Dermis blood vessel endothelial cell (primary cell): ENCODE measurements at regions not wholly inside any gene's neighbourhood (a gene's known extent, or its start where the extent isn't known, plus 50 kb on each side); places are given as distances from the start of the nearest gene placed in this dataset.

ENCODE experiments used
- DNase-seq: peaks from one replicate; pipeline ENCODE4 v3.0.0; 2010

DNA sequence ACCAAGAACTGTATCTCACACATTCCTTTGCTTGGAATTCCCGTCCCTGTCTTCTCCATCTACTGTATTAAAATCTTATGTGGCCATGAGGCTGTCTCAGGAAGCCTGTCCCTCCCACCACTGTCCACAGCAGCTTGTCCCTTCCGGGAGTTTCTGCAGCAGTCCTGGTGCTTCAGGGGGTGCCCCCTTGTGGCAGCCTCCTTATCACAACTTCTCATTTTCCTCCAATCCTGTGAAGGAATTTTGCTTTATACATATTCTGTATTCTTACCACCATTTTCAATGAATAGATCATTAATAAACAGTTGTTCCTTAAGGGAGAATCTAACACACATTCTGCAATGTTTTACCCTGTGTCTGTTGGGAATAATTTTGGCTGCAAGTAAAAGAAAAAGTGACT, 220.4 kb upstream of the RAG2 start:
- DNase-seq, result no peak

DNA sequence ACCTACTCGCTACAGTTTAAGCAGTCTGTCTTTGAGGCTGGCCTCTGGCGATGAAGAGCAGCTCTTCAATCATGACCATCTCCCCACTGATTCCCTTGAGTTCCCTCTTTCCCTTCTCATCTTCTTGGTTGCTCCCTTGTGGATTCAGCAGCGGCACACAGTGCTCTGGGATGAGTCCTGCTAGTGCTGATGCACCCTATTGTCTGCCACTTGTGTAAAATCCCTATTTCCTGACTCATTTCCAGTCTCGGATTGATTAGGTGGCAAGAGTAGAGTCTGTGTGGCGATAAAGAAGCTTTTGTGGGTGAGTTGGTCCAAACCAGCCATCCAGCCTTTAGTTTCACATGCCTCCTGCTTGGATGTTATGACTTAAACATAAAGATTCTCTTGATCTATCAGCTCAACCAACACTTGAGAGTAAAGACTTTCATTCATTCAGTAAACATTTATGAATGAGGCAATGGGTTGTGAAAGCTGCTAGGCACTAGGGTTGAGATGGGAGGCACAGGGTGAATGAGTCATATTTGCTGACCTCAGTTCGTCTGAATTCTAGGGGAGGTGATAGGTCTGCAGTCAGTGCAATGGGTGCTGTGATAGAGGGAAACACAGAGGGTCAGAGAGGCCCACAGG, 219.4 kb upstream of the RAG2 start:
- no peak for DNase-seq

DNA sequence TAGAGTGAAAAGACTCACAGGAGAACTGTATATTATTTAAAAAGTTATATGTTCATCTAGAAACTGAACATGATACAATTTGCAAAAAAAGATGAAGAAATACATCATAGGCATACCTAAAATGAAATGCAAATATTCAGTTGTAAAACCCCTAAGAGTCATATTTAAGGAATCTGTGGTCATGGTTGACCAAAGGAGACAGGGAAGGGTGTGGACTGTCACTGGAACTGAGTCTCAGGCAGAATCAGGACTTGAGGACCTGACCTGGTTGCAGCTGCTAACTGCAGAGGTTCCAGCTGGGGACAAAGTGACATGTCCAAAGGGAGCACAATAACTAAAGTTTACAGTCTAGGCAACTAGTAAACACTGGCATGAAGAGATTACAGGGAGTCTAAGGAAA, 211.3 kb upstream of the RAG2 start:
- no peak for DNase-seq

DNA sequence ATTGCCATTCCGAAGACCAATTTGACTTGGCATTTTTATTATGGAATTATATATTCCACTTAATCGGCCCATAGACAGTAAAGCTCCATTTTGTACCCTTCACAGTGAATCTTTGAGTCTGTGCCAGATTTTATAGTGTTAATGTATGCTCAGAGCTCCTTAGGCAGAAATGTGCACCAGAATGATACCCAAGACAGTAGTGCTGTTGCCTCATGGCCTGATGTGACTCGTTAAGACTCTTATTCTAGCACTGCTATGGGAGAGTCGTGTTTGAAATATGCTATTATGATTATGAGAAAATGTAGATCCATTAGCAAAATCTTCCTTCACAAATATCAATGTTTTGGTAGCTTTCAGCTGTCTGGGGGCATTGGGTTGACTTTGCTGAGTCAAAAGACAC, 209.8 kb upstream of the RAG2 start:
- DNase-seq, result no peak

DNA sequence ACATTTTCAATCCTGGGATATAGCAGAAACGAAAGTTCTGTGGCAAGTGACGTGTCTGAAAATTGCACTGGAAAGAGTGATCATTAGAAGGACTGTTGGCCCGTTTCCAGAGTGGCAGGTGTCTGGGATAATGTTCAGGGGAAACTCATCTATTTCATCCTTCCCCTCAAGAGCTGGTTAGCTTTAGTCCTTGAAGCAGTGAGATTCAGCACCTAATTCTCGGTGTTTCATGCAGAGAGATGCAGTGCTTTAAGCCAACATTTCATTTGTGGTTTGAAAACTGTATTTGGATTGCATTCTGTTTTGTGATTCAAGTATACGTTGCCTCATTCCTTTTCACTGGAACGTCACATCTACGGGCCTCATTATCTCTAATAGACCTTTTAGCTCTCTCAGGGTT, 205.0 kb upstream of the RAG2 start:
- no peak for DNase-seq

DNA sequence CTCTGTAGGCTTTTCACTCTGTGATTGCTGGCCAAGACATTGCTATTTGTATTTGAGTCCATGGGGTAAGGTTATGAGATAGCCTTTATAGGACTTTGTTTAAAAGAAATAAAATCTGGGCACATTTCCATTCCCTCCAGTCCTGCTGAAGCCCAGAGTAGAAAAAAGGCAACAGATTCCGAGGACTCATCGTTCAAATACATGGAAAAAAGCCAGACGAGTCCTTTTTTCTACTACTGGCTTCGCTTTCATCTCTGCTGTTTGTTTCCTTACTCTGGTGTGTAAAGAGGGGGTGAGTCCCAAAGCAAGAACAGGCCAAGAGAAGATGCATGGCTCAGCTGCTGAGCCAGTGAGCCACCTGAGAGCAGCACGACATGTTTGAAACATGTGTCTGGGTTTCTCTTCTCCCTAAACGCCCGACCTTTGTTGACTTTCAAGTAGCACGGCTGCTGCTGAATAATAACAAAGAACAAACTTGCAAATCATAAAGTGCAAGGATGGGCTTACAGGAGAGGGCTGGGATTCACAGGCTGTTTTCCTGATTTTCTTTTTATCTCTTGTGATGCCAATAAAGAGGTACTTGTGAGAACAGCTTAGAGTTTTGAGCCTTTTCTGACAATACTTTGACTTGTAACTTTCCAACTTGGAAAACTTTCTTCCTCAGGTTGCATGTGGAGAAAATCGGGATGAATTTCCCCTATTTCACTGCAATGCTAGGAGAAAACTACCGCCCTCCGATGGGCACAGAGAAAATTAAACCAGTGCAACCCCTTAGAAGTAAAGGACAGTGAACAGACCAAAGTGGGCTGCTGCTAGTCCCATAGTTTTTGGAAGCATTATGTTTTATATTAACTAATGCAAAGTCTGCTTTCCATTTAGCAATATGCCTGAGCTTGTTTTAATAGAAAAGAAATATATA, 195.2 kb upstream of the RAG2 start:
- no peak for DNase-seq

DNA sequence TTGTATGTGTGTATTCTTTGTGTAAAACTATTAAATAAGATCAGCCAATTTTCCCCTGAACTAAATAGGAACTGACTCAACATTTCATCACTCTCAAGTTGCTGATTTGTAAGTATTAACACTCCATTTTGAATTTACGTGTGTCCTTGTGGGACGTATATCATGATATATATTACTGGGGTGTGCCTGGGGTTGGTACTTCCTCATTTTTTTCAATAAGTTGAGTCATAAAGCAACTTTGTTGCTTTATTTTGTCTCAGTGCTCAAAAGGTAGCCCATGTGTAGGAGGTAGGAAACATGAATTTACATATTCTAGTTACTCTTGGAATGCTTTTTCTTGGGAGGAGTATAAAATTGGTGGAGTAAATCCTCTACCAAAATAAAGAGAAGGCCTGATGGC, 193.9 kb upstream of the RAG2 start:
- no peak for DNase-seq

DNA sequence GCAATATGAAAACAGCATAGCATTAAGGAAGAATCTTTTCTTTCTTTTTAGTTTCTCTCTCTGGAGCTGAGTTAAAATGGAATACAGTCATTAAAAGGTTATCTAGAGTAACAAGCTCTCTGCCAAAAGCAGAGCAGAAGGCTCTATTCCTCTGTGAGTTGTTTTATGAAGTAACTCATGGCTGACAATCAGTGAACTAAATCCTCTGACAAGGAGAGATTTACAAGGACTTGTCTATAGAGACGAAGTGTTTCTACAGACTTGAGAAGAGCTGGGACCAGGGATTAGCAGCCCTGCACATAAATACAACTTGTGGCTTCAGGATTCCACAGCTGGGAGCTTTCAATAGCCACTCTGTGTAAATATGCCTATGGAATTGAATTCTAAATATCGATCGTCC, 192.5 kb upstream of the RAG2 start:
- DNase-seq, result no peak

DNA sequence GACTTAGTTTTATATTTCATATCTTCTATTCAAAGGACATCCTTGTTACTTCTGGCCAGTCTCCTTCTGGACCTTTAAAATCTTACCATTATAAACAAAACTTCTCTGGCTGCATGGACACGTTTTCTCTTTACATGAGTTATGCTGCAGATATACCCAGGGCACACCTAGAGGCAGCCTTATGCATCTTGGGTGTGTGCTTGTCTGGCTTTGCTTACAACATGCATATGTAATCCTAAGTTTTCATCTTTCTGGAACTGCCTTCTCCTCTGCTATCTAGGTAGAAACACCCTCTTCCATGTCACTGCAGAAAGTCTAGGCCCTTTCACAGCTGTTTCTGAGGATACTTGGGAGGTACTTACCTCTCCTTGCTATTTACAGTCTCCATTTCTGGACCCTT, 185.8 kb upstream of the RAG2 start:
- DNase-seq, result no peak

DNA sequence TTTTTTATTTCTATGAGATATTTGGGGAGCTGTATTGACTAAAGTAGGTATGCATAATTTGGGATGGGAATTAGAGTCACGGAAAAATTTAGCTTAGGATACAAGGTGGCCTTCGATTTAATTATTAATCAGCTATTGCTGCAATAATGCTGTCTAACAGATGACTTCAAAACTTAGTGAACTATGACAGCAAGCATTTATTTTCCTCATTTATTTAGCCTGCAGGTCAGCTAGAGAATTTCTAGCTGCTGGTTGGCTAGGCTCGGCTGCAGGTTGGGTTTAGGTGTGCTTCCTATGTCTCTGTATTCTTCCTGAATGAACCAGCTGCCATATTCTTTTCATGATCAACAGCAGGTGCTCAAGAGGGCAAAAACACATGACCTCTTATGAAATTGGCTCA, 181.8 kb upstream of the RAG2 start:
- no peak for DNase-seq

DNA sequence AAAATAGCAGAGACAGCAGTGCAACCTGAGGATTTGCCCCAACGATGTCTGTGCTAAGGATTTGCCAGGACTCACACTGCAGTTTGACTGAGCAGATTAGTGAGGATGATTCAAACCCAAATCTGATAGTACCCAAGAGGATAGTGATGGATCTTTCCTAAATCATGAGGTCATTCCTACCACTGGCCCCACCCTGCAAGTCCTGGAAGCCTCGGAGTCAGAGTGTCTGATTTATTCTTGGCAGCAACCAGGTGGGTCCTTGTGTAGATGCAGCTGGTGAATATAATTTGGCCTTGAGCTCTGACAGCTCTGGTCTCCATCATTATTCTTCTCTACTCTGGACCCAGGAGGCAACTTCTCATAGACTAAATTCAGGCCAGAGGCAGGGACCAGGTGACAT, 179.3 kb upstream of the RAG2 start:
- no peak for DNase-seq

DNA sequence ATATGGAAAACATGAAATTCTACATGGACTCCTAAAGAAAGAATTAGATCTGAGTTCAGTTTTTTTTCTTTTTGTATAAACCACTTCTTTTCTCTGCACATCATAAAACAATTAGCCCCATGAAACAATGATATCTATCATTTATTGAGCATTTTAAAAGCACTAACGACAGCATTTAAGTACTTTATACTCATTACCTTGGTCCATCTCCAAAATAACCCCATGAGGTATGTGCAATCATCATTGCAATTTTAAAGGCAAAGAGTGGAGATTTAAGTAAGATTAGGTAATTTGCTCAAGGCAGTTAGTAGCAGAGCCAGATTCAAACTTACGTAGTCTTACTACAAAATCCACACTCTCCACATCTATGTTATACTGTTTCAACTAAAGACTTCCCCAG, 177.7 kb upstream of the RAG2 start:
- no peak for DNase-seq

DNA sequence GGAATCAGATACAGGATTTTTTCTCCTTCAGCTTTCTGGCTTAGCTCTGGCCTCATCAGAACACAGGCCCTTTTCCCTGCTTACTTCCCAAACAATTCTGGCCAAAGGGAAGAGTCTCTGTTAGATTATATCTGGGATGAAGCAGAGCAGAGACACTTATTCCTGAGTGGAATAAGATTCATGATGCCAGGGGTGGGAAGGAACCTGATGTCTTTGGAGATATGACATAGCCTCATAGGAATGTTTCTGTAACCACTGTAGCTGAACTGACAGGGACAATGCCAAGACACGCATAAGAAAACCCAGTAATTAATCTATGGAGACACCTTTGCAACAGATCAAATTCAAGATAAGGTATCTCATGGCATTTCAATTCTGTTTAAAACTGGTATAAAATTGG, 177.1 kb upstream of the RAG2 start:
- DNase-seq, result no peak

DNA sequence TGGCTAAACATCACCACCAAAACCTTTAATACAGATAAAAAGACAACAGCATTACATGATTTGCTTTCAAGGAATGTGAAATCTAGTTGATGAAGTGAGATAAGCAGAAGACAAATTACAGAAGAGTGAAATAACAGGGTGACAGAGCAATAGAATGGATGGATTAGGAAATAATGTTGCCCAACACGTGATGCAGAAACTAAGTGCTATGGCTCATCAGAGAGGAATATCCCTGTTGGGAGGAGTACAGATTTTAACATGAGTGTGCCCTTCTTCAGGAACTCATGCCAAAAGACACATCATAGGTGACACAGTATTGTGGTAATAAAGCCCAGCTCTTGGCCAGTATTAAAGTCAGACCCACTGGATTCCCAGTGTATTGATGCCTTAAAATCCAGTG, 176.6 kb upstream of the RAG2 start:
- DNase-seq, result no peak

DNA sequence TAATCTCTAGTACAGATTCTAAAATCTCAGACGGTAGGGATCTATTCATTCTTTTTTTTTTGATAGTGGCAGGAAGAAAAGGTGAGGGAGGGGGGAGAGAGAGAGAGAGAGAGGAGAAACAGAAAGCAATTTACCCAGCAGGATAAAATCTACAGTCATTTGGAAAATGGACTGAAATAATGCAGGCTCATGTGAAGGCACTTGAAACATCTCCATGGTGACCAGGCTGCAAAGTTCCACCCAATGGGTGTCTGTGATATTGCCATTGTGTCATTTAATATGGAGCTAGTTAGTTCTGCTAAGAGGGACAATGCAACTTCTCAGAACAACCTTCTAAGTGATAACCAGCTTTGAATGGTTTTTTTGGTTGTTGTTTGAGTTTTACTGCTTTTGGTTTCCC, 165.2 kb upstream of the RAG2 start:
- no peak for DNase-seq

DNA sequence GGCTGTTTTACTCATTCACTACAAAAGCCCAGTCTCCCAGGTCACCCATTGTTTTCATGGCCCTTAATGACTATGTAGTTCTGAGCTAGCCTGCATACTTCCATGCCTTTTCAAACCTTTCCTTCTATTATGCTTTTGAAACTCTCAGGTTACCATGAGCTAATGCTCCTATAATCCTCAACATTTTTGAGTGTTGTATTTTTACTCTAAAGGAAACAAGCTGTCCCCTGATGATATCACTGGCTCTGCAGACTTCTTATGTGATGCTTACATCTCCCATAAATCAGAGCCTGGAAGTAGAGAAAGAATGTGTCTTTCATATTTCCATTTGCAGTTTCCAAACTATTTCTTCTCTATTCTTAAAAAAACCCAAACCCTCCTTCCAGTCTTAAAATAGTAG, 159.0 kb upstream of the RAG2 start:
- DNase-seq, result no peak

DNA sequence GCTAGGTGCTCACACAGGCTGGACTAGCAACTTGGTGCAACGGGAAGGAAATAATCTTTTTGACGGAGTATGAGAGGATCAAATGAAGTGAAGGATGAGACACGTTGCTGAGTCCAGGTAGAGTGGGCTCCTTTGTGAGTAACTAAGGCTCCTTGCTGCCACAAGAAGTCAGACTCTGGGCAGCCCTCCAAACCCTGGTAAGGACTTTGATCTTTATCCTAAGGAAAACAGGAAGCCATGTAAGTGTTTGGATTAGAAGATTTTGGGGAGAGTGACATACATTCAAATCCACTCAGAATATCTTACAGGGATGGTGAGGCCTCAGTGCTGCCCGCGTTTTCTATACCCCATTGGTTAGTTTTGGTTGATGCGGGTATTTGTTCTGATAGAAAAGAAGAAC, 155.9 kb upstream of the RAG2 start:
- no peak for DNase-seq

DNA sequence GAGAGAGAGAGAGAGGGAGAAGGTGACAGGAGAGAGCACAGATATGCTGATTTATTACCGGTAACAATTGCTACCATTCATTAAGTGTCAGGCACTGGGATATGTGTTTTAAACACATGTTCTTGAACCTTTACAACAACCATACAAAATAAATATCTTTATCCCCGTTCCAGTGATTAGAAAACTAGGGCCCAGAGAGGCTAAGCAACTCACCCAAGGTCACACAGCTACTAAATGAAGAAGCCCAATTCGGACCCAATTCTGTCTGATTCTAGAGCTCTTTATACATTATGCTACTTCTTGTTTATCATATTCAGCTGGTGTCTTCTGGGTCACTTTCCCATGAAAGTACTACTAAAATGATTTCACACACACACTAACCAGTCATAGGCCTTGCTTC, 154.0 kb upstream of the RAG2 start:
- no peak for DNase-seq

DNA sequence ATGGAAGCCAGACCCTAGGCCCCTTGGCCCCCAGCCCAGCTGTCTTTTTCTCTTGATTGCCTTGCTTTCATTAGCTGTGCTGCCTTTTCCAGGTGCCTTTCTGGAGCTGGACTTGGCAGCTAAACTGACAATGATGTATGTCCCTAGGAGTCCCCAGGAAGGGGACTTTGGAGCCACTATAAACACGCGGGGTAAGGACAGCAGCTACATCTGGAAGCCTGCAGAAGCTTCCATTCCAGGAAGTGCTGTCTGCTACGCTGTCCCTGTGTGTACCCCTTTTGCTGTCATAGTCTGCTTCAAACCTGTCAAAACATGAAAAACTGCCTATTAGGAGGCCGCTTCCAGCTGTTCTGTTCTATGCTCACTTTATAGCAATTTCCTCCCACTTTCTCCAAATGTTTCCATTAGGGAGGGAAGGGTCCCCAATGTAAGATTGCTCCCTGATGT, 153.3 kb upstream of the RAG2 start:
- no peak for DNase-seq

DNA sequence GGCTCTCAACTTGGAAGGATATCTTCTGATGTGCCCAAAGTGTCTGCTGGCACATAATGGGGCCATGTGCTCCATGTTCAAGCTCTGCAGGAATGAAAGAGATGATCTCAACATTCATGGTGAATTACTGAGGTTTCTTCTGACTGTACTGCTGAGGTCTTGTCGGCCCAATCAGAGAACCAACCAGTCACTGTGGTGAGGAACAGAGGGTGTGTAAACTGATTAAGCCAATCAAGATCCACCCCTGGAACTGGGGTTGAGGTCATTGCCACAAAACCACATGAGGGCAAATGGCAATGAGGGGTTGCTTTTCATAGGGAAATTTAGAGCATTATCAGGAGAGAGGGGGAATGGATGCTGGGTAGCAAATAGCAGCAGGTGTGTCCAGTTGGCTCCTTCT, 152.3 kb upstream of the RAG2 start:
- no peak for DNase-seq

DNA sequence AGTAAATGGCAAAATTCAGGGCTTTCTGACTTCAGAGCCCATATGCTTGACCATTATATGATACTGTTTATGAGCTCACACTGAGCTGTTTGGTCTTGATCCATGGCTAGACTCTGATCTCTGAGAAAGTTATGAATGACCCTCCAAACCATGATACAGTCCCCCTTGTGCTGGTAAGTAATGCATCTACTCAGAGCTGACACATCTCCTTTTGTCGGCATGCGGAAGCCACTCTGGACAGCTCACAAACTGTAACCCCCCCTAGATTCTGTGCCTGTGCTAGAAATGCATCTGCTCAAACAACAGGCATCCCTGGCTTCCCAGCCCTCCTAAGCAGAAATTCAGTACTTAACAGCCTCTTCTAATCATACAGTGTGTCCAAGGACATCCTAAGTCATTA, 150.8 kb upstream of the RAG2 start:
- DNase-seq, result no peak

DNA sequence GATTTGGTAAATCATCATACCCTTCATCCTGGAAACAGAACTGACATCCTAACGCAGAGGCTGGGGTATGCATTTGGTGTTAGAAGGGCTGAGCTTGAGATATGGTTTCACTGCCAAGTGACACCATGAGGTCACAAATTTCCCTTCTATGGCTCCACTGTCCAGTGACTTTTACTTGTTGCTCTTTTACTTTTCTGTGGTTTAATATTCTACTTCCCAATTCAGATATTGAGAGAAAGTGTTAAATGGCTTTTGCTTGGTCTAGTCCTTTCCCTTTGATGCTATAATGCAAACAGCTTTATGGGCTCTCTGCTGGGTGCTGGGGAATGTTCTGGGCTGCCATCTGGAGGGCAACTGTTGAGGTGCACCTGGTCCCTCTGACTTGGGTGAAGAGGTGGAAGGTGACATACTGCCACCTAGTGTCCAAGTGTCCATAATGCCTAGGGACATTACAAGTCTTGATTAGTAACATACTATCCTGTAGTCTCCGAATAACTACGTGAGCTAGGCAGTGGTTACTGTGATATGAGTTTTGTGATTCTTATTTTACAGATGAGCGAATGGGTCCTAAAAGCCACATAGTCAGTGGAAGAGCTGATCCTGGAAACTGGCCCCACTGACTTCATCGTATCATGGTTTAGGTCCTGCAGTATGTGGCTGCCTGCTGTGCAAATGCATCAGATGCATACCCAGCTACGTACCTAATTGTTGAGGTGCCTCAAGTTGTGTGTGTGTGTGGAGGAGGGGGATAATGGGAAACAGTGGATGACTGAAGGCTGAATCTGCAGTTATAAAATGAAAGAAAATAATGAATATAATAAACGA, 149.1 kb upstream of the RAG2 start:
- peak; percentile 97 for DNase-seq

DNA sequence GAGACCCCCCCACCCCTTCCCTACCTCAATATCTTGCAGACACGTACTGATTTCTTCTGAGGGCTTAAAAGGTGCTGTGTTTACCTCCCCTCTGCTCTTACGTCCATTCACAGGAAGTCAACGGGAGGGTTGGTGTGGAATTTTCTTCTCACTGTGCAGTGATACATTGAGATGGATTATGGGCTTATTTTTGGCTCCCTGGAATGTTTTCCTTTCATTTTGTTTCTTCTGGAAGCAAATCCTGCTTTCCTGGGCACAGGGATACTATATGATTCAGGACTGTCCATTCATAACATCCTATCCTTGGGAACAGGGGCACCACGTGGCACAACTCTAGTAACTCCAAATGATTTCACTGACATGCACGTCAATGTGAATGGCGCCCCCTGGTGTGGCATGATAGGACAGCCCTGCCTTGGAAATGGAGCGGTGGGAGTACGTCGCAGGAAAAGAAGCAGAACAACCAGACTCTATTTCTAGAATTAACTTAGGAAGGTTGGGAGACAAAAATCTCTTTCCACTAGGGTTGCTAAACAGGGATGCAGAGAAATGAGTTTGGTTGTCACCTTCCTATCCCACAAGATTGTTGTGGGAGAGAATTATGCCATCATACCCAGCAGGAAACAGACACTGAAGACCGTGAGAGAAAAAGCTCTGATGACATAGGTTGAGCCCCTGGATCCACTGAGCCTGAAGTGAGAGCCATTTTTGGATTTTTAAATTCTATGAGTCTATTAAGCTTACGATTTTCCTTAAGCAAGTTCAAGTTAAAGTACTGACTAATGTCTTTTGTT, 146.5 kb upstream of the RAG2 start:
- peak; percentile 85 for DNase-seq
